ENCODE measurements at regions not wholly inside any gene's neighbourhood (a gene's known extent, or its start where the extent isn't known, plus 50 kb on each side); places are given as distances from the start of the nearest gene placed in this dataset.

DNA sequence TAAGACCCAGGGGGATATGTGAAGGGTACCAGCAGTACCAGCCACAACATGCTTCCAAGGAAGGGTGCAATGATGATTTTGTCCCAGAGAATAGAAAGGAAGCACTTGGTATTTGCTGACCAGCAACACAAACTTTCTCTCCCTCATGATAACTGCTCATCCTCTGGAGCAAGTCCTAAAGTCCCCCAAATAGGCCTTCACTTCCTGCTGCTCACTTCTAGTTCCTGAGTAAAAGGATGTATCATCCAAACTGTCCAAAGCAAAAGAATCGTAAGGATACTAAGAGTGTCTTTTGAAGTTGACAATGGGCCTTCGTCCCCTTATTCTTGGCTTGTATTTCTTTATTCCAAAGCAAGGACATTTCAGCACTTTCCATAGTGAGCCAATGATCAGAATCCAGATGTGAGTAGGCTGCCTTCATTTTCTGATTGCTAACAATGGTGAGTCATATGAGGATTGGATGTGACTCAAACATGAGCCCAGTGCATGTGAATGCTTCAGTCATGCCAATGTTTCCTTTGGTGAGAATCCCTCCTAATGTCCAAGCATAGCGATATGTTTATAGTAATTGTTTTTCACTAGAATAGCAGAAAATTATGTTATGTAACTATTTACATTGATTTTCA lies 243.4 kb upstream of the POU2AF2 start:
- WGBS, 2 experiments (ENCODE audit: insufficient coverage in 2 of 2), result 100% methylated on average over 2 of the region's 3 CpGs; no CpG with 5 or more reads in 1 of the 2 experiments
- Histone ChIP-seq H3K27ac (ENCODE audit: low read depth, low read length, severe bottlenecking) (no peak overlapping the region), H3K4me3 (ENCODE audit: extremely low read depth, insufficient read depth, low read length, poor library complexity, severe bottlenecking) (no peak overlapping the region)

GRCh38 chr11:111001081-111001430 lies 244.5 kb upstream of the POU2AF2 start:
- 87% methylated on average over 2 of the region's 2 CpGs; no CpG with 5 or more reads in 1 of the 2 experiments for WGBS, 2 experiments (ENCODE audit: insufficient coverage in 2 of 2)
- Histone ChIP-seq H3K9me3 (ENCODE audit: control insufficient read depth, low read length) (no peaks in the 10 kb centered on the region), H3K36me3 (ENCODE audit: control insufficient read depth, insufficient read depth, low read length) (no peaks in the 10 kb centered on the region), H3K27ac (ENCODE audit: low read depth, low read length, severe bottlenecking) (no peak overlapping the region), H3K4me3 (ENCODE audit: extremely low read depth, insufficient read depth, low read length, poor library complexity, severe bottlenecking) (no peak overlapping the region), H3K4me1 (ENCODE audit: control insufficient read depth, insufficient read depth, low read length, poor library complexity, severe bottlenecking) (peaks cover 6% of the 10 kb centered on the region)

More for the DNA sequence above, 243.4 kb upstream of the POU2AF2 start:
- Histone ChIP-seq H3K36me3 (ENCODE audit: control insufficient read depth, insufficient read depth, low read length) (no peaks in the 10 kb centered on the region), H3K4me1 (ENCODE audit: control insufficient read depth, insufficient read depth, low read length, poor library complexity, severe bottlenecking) (peaks cover 6% of the 10 kb centered on the region), H3K9me3 (ENCODE audit: control insufficient read depth, low read length) (no peaks in the 10 kb centered on the region)

GRCh38 chr11:111000400-111001080 lies 245.0 kb upstream of the POU2AF2 start:
- no peak overlapping the region for H3K27ac ChIP-seq (ENCODE audit: low read depth, low read length, severe bottlenecking)
- H3K9me3 ChIP-seq (ENCODE audit: control insufficient read depth, low read length), result no peaks in the 10 kb centered on the region
- no peak overlapping the region for H3K4me3 ChIP-seq (ENCODE audit: extremely low read depth, insufficient read depth, low read length, poor library complexity, severe bottlenecking)
- 95 to 98% methylated on average over 5 of the region's 7 CpGs for WGBS, 2 experiments (ENCODE audit: insufficient coverage in 2 of 2)
- no peaks in the 10 kb centered on the region for H3K36me3 ChIP-seq (ENCODE audit: control insufficient read depth, insufficient read depth, low read length)
- H3K4me1 ChIP-seq (ENCODE audit: control insufficient read depth, insufficient read depth, low read length, poor library complexity, severe bottlenecking), result peaks cover 6% of the 10 kb centered on the region

DNA sequence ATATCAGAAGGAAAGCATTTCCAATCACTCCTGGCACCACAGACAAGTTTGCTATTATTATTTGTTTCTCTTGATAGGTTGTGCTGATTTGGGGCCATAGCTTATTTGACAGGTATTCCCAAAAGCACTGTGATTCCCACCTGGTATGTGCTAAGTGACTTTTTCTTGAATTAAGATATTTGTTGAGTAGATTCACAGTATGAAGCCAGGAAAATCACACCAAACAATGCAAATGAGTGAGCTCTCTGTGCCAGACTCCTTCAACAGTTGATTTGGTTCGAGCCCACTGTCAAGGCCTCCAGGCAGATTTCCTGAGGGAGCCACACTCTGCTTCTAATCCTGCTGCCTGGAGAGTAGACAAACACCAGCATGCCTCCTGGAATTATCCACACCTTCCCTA lies 253.0 kb upstream of the POU2AF2 start:
- Histone ChIP-seq H3K36me3 (ENCODE audit: control insufficient read depth, insufficient read depth, low read length) (no peaks in the 10 kb centered on the region), H3K27ac (ENCODE audit: low read depth, low read length, severe bottlenecking) (no peak overlapping the region), H3K4me1 (ENCODE audit: control insufficient read depth, insufficient read depth, low read length, poor library complexity, severe bottlenecking) (no peaks in the 10 kb centered on the region), H3K4me3 (ENCODE audit: extremely low read depth, insufficient read depth, low read length, poor library complexity, severe bottlenecking) (no peak overlapping the region), H3K9me3 (ENCODE audit: control insufficient read depth, low read length) (no peaks in the 10 kb centered on the region)
- 60 to 71% methylated on average over 1 of the region's 1 CpG for WGBS, 2 experiments (ENCODE audit: insufficient coverage in 2 of 2)

- no peaks in the 10 kb centered on the region for H3K4me1 ChIP-seq (ENCODE audit: control insufficient read depth, insufficient read depth, low read length, poor library complexity, severe bottlenecking)
- H3K4me3 ChIP-seq (ENCODE audit: extremely low read depth, insufficient read depth, low read length, poor library complexity, severe bottlenecking), result no peak overlapping the region
- no peak overlapping the region for H3K27ac ChIP-seq (ENCODE audit: low read depth, low read length, severe bottlenecking)
- no peaks in the 10 kb centered on the region for H3K9me3 ChIP-seq (ENCODE audit: control insufficient read depth, low read length)
- WGBS, 2 experiments (ENCODE audit: insufficient coverage in 2 of 2), result 78 to 87% methylated on average over 2 to 3 of the region's 4 CpGs
- no peaks in the 10 kb centered on the region for H3K36me3 ChIP-seq (ENCODE audit: control insufficient read depth, insufficient read depth, low read length)
Measured at GRCh38 chr11:110991661-110992355, 253.7 kb upstream of the POU2AF2 start.

DNA sequence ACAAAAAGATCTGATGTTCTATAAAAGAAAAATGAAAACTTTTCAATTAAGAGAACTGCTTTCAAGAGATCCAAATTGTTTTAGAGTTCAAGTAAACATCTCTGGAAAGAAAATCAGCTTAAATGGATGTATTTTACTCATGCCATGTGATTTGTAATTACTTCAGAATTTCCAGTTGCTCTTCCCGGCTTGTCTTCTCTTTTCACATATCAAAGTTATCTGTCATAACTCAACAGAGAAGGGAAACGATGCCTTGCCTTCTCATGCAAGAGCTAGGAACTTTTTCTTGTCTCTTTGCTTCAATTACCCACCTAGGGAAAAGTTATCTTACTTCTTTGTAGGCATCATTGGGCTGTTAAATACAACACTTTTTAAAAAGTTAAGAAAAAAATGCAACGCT lies 255.2 kb upstream of the POU2AF2 start:
- no peak overlapping the region for H3K4me3 ChIP-seq (ENCODE audit: extremely low read depth, insufficient read depth, low read length, poor library complexity, severe bottlenecking)
- H3K27ac ChIP-seq (ENCODE audit: low read depth, low read length, severe bottlenecking), result no peak overlapping the region
- H3K4me1 ChIP-seq (ENCODE audit: control insufficient read depth, insufficient read depth, low read length, poor library complexity, severe bottlenecking), result no peaks in the 10 kb centered on the region
- no peaks in the 10 kb centered on the region for H3K9me3 ChIP-seq (ENCODE audit: control insufficient read depth, low read length)
- H3K36me3 ChIP-seq (ENCODE audit: control insufficient read depth, insufficient read depth, low read length), result no peaks in the 10 kb centered on the region
- WGBS, 2 experiments (ENCODE audit: insufficient coverage in 2 of 2), result 67 to 83% methylated on average over 1 of the region's 3 CpGs

DNA sequence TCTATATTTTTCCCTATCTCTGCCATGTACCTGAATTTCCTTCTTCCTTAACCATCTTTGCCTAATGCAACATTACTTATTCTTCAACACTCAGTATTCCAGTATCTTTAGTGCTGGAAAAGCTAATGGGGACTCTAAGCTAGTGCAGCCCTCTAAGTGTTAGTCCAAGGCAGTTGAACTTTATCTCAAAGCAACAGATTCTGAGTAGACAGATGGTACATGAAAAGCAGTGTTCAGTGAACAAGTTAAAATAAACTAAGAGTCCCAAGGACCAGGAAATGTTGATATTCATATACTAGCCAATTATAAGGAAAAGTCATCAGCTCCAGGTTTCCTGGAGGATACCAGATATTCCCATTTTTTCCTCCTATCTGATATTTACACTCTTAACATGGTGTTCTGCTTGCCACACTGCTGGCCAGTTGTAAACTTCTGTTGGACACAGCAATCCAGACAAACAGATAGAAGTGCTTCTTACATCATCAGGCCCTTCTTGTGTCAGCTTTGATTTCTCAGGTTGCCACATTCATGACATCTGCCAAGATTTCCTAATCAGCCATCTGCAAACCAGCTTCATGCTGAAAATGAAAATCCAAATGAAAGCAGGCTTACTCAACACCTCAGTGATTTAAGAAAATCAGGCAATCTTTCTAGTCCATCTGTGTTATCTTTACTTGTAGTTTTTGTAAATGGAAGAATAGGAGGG lies 255.9 kb upstream of the POU2AF2 start:
- peaks cover under 1% of the 10 kb centered on the region for H3K4me1 ChIP-seq (ENCODE audit: control insufficient read depth, insufficient read depth, low read length, poor library complexity, severe bottlenecking)
- no peak overlapping the region for H3K4me3 ChIP-seq (ENCODE audit: extremely low read depth, insufficient read depth, low read length, poor library complexity, severe bottlenecking)
- no peaks in the 10 kb centered on the region for H3K9me3 ChIP-seq (ENCODE audit: control insufficient read depth, low read length)
- no peaks in the 10 kb centered on the region for H3K36me3 ChIP-seq (ENCODE audit: control insufficient read depth, insufficient read depth, low read length)
- H3K27ac ChIP-seq (ENCODE audit: low read depth, low read length, severe bottlenecking), result no peak overlapping the region

- no peak overlapping the region for H3K27ac ChIP-seq (ENCODE audit: low read depth, low read length, severe bottlenecking)
- H3K36me3 ChIP-seq (ENCODE audit: control insufficient read depth, insufficient read depth, low read length), result no peaks in the 10 kb centered on the region
- peaks cover 5% of the 10 kb centered on the region for H3K4me1 ChIP-seq (ENCODE audit: control insufficient read depth, insufficient read depth, low read length, poor library complexity, severe bottlenecking)
- no peak overlapping the region for H3K4me3 ChIP-seq (ENCODE audit: extremely low read depth, insufficient read depth, low read length, poor library complexity, severe bottlenecking)
- 57% methylated on average over 1 of the region's 3 CpGs; no CpG with 5 or more reads in 1 of the 2 experiments for WGBS, 2 experiments (ENCODE audit: insufficient coverage in 2 of 2)
- H3K9me3 ChIP-seq (ENCODE audit: control insufficient read depth, low read length), result no peaks in the 10 kb centered on the region
Measured at GRCh38 chr11:110988671-110989070, 256.9 kb upstream of the POU2AF2 start.

- WGBS, 2 experiments (ENCODE audit: insufficient coverage in 2 of 2), result 88% methylated on average over 3 of the region's 7 CpGs; no CpG with 5 or more reads in 1 of the 2 experiments
- Histone ChIP-seq H3K4me1 (ENCODE audit: control insufficient read depth, insufficient read depth, low read length, poor library complexity, severe bottlenecking) (peaks cover 5% of the 10 kb centered on the region), H3K36me3 (ENCODE audit: control insufficient read depth, insufficient read depth, low read length) (no peaks in the 10 kb centered on the region), H3K9me3 (ENCODE audit: control insufficient read depth, low read length) (no peaks in the 10 kb centered on the region), H3K4me3 (ENCODE audit: extremely low read depth, insufficient read depth, low read length, poor library complexity, severe bottlenecking) (no peak overlapping the region), H3K27ac (ENCODE audit: low read depth, low read length, severe bottlenecking) (no peak overlapping the region)
Measured at GRCh38 chr11:110986016-110986415, 259.5 kb upstream of the POU2AF2 start.

GRCh38 chr11:110985547-110985946 lies 260.0 kb upstream of the POU2AF2 start:
- Histone ChIP-seq H3K4me1 (ENCODE audit: control insufficient read depth, insufficient read depth, low read length, poor library complexity, severe bottlenecking) (peaks cover 5% of the 10 kb centered on the region), H3K36me3 (ENCODE audit: control insufficient read depth, insufficient read depth, low read length) (no peaks in the 10 kb centered on the region), H3K4me3 (ENCODE audit: extremely low read depth, insufficient read depth, low read length, poor library complexity, severe bottlenecking) (no peak overlapping the region), H3K9me3 (ENCODE audit: control insufficient read depth, low read length) (no peaks in the 10 kb centered on the region), H3K27ac (ENCODE audit: low read depth, low read length, severe bottlenecking) (no peak overlapping the region)

Measured in mesodermal cell (in vitro differentiated cells).